Testis (tissue), 2 donors: ENCODE measurements at regions not wholly inside any gene's neighbourhood (a gene's known extent, or its start where the extent isn't known, plus 50 kb on each side); places are given as distances from the start of the nearest gene placed in this dataset.

Experiments
- CTCF ChIP-seq, 3 experiments: fragments of 450-650 bp in 2 of 3; fragments of 200-600 bp in 1 of 3; sonication (generic) in 1 of 3; IDR thresholded peaks; one replicate each; pipeline ENCODE4 v1.5.1; 2016 to 2019; ENCODE audit warnings: antibody characterized with exemption in 3 of 3, mild to moderate bottlenecking in 2 of 3, moderate library complexity in 1 of 3
- POLR2A ChIP-seq: fragments of 450-650 bp; IDR thresholded peaks from one replicate; pipeline ENCODE4 v1.6.1; 2017; ENCODE audit warnings: antibody characterized with exemption, mild to moderate bottlenecking, moderate library complexity

- no peak for TF ChIP-seq CTCF (IDR thresholded peaks at IDR 0.05)
- no peak for TF ChIP-seq POLR2A
Observed at GRCh38 chr12:77642246-77642645, 188.4 kb upstream of the NAV3 start.
